GM23338 (cell line): ENCODE measurements at regions not wholly inside any gene's neighbourhood (a gene's known extent, or its start where the extent isn't known, plus 50 kb on each side); places are given as distances from the start of the nearest gene placed in this dataset.

ENCODE experiments used
- CREB1 ChIP-seq: fragments of 250-450 bp; sonication (Bioruptor Pico); IDR thresholded peaks from 2 replicates; pipeline ENCODE4 v1.5.0; 2020; ENCODE audit warnings: low read depth, mild to moderate bottlenecking, moderate library complexity
- CTCF ChIP-seq, 2 experiments: fragments of 200-600 bp in 1 of 2; sonication (generic) in 1 of 2; conservative IDR thresholded peaks; 2 replicates each; pipeline versions ENCODE4 v1.5.1 to v1.6.1; 2016 to 2017; ENCODE audit warnings: antibody characterized with exemption in 2 of 2, low read depth in 2 of 2, mild to moderate bottlenecking in 2 of 2, moderate library complexity in 1 of 2
- EZH2 ChIP-seq: fragments of 200-600 bp; sonication (generic); IDR thresholded peaks from one replicate; pipeline ENCODE4 v1.8.0; 2017; ENCODE audit warnings: antibody characterized with exemption, mild to moderate bottlenecking, low read depth; ENCODE audit not compliant: unreplicated experiment
- EZH2phosphoT487 ChIP-seq: fragments of 200-600 bp; sonication (generic); IDR thresholded peaks from one replicate; pipeline ENCODE4 v1.8.1; 2018; ENCODE audit warnings: antibody characterized with exemption; ENCODE audit not compliant: unreplicated experiment
- JUNB ChIP-seq: IDR thresholded peaks from one replicate; pipeline ENCODE4 v1.6.1; 2016; ENCODE audit warnings: antibody characterized with exemption; ENCODE audit not compliant: unreplicated experiment
- POLR2AphosphoS5 ChIP-seq: IDR thresholded peaks from 2 replicates; pipeline ENCODE4 v1.6.1; 2016; ENCODE audit warnings: antibody characterized with exemption, low read depth
- REST ChIP-seq: IDR thresholded peaks from one replicate; pipeline ENCODE4 v1.6.1; 2018; ENCODE audit warnings: antibody characterized with exemption; ENCODE audit not compliant: unreplicated experiment
- ZNF462 ChIP-seq: fragments of 250-450 bp; sonication (Bioruptor Pico); IDR thresholded peaks from 2 replicates; pipeline ENCODE4 v1.5.0; 2020; ENCODE audit warnings: mild to moderate bottlenecking, moderate library complexity

- no peak for TF ChIP-seq CTCF (conservative IDR thresholded peaks at IDR 0.05; ENCODE audit: low read depth in 2 of 2)
- TF ChIP-seq EZH2phosphoT487 = no peak
- no peak for TF ChIP-seq REST
- no peak for TF ChIP-seq POLR2AphosphoS5
- TF ChIP-seq EZH2 = no peak
- no peak for TF ChIP-seq ZNF462 (CRISPR knock-in tag)
- TF ChIP-seq JUNB = no peak
- no peak for TF ChIP-seq CREB1 (CRISPR knock-in tag)
Measured at GRCh38 chr17:15101175-15101574, 164.0 kb downstream of the PMP22 start.
